ENCODE measurements at regions not wholly inside any gene's neighbourhood (a gene's known extent, or its start where the extent isn't known, plus 50 kb on each side); places are given as distances from the start of the nearest gene placed in this dataset.
"Not testable (repeated sequence)": the region's sequence is repeated elsewhere in the genome, so short reads cannot be mapped to it uniquely, and the experiment has no call there.

DNA sequence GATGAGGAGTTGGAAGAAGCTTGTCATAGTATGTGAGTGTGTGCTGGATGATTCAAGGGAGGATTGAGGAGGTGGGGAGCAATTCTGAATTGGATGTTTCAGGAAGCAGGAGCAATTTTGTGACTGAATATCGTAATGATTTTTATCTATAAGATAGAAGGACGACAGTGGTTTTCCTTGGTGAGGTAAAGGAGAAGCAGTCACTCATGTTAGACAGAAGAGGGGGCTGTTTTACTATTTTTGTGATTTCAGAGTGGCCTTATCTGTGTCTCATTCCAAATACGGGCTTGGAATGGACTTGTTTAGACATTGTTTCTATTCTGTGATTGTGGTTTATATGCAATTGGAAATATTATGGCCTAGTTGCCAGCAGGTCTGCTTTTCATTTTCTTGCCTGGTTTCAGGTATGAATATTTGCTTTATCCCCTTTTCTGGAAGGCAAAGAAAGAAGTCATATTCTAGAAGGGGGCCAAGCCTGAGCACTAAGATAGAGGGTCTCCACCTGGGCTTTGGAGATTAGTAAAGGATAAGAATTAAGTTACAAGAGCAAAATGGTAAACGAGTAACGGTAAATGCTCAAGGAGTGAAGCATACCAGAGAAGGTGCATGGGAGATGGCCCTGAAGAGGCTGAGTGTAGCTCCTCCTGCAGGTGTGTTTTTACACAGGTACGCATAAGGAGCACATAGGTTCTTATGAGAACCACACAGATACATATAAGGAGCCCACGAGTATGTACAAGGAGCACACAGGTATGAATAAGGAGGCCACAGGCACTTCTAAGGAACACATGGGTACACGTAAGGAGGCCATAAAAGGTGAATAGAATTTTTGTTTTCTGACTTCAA lies 124.6 kb upstream of the KCNAB1 start:
- FAIRE-seq: peak; percentile 78

DNA sequence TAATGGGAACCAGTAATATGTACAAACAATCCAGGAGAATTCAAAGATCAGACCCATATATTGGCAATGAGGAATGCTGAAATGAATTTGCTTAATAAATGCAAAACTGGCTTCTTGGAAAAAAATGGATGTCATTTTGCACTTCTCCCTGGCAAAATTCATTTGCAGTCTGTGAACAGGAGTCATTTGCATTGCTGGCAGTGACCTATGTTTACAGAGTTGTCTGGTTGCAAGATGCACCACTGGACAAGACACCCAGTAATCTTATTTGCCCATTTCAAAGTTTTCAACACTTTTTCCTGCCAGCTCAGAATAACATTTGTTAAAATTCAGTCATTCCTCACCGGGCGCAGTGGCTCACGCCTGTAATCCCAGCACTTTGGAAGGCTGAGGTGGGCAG lies 123.5 kb upstream of the KCNAB1 start:
- FAIRE-seq: no peak

DNA sequence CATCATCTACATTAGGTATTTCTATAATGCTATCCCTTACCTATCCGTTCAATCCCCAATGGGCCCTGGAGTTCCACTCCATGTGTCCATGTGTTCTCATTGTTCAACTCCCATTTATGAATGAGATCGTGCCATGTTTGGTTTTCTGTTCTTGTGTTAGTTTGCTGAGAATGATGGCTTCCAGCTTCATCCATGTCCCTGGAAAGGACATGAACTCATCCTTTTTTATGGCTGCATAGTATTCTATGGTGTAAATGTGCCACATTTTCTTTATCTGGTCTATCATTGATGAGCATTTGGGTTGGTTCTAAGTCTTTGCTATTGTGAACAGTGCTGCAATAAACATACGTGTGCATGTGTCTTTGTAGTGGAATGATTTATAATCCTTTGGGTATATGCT lies 122.2 kb upstream of the KCNAB1 start:
- FAIRE-seq: not testable (repeated sequence)

- FAIRE-seq: no peak
Measured at GRCh38 chr3:156005736-156006135, 114.6 kb upstream of the KCNAB1 start.

- no peak for FAIRE-seq
Measured at GRCh38 chr3:156010829-156011228, 109.5 kb upstream of the KCNAB1 start.

DNA sequence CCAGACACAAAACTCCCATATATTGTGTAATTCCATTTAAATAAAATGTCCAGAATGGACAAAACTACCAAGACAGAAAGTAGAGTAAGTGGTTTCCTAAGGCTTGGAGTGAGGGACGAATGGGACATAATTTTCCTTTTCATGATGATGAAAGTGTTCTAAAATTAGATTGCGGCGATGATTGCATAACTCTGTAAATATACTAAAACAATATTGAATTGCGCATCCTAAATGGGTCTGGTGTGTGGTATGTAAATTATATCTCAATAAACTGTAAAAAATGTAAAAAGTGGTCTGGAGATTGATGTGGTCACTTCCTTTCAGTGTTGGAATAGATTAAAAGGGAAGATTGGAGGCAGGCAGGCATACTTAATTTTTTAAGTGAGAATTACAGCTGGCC lies 105.9 kb upstream of the KCNAB1 start:
- FAIRE-seq: no peak

DNA sequence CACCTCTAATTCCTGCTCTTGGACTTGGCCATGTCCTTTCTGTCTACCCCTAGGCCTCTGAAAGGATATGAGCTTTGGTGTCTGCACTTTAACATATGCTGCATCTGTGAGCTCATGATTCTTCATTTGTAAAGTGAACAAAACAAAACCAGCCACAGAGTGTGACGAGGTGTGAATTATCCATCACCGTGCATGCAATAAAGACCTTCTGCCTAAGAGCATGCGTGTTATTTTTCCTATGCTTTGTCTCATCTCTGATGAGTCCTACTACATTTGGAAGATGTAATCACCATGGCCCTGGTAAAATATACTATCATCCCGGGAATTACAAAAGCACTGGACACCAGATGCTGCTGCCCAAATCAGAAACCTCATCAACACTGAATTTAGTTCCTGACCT lies 103.5 kb upstream of the KCNAB1 start:
- no peak for FAIRE-seq

DNA sequence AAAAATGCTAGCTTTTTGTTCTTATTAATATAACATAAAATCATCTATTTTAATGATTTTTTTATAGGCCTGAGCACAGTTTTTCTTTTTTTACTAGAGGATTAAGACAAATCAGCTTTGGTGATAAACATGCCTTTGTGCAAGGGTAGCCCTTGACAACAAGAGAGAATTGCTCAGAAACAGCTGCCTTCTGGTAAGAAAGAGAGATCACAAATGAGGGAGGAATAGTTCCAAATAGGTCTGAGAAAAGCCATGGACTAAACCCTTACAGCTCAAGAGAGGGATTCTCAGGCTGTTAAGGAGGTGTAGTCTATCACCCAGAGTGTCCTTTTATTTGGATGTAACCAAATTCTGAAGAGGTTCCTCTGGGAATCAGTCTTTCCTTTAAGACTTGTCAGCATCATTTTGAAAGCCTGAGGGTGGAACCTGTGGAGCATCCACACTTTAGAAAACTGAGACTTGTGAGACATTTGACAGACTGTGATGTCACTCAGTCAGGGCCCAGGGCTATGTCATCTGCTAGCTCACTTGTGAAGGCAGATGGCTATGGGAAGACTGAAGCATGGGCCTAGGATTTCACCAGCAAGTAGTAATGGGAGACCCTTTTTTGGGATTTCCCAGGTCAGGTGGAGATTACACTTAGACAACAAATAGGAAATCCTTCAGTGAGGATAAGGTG lies 102.9 kb upstream of the KCNAB1 start:
- FAIRE-seq: no peak

- FAIRE-seq: no peak
Measured at GRCh38 chr3:156024904-156025533, 95.4 kb upstream of the KCNAB1 start.

- no peak for FAIRE-seq
Measured at GRCh38 chr3:156029208-156029607, 91.2 kb upstream of the KCNAB1 start.

- FAIRE-seq: no peak
Measured at GRCh38 chr3:156030723-156031122, 89.7 kb upstream of the KCNAB1 start.

DNA sequence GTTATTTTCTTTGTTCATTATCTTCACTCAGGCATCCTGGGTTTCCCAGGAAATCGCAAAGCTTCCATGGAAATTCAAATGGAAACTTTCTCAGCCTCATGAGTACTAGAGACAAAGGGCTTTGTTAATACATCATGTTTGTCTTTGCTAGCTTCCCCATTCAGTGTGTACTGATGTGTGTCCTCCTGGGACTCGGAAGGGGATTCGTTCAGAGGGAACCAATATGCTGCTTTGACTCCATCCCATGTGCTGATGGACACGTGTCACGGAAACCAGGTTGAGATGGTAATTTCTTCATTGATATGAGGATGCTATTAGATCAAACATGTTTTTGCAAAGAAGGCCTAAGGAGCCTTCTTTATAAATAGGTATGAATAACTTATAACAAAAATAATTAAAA lies 87.0 kb upstream of the KCNAB1 start:
- FAIRE-seq: no peak

- FAIRE-seq: no peak
Measured at GRCh38 chr3:156035158-156035557, 85.2 kb upstream of the KCNAB1 start.

- FAIRE-seq: no peak
Measured at GRCh38 chr3:156036258-156037053, 83.9 kb upstream of the KCNAB1 start.

GRCh38 chr3:156037356-156037755 lies 83.0 kb upstream of the KCNAB1 start:
- FAIRE-seq: no peak

DNA sequence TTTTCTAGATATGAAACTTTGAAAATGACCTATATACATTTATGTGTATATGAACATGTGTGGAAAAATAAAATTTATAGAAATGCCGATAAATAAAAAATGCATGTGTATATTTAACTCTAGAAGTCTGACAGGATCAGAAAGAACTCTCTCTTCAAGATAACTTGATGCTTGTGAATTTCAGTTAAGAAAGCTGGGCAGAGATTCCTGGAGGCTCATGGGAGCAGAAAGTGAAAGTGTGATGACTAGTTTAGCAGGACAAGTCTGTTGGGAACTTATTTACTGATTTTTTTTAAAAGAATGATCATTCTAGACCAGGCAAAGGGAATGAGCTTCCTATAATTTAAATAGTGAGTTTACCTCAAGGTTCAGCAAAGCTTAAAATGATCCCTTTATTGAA lies 81.5 kb upstream of the KCNAB1 start:
- no peak for FAIRE-seq

DNA sequence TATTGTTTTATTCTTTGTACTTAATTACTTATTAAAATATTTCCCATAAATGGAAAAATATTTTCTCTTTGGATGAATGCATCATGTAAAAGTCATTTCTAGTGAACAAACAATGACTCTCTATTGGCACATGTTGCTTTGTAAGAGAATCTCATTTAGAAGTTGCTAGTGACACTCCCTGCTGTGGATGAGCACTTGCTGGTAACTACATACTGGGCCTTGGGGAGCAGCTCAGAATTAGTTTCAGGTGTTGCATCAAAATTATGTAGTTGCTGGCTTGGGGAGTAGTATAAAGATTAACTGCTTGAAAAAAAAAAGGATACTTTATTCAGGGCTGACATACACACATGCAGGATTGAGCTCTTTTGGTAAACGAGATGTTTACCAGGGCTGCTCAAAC lies 80.3 kb upstream of the KCNAB1 start:
- FAIRE-seq: no peak

DNA sequence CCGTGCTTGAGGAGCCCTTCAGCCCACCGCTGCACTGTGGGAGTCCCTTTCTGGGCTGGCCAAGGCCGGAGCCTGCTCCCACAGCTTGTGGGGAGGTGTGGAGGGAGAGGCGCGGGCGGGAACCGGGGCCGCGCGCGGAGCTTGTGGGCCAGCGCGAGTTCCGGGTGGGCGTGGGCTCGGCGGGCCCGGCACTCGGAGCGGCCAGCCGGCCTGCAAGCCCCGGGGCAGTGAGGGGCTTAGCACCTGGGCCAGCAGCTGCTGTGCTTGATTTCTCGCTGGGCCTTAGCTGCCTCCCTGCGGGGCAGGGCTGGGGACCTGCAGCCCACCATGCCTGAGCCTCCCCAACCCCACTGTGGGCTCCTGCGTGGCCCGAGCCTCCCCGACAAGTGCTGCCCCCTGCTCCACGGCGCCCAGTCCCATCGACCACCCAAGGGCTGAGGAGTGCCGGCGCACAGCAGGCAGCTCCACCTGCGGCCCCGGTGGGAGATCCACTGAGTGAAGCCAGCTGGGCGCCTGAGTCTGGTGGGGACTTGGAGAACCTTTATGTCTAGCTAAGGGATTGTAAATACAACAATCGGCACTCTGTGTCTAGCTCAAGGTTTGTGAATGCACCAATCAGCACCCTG lies 79.0 kb upstream of the KCNAB1 start:
- not testable (repeated sequence) for FAIRE-seq

DNA sequence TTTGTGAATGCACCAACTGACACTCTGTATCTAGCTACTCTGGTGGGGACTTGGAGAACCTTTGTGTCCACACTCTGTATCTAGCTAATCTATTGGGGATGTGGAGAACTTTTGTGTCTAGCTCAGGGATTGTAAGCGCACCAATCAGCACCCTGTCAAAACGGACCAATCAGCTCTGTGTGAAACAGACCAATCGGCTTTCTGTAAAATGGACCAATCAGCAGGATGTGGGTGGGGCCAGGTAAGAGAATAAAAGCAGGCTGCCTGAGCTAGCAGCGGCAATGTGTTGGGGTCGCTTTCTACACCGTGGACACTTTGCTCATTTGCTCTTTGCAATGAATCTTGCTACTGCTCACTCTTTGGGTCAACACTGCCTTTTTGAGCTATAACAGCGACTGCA lies 78.5 kb upstream of the KCNAB1 start:
- not testable (repeated sequence) for FAIRE-seq

GRCh38 chr3:156043832-156044633 lies 76.3 kb upstream of the KCNAB1 start:
- not testable (repeated sequence) for FAIRE-seq

DNA sequence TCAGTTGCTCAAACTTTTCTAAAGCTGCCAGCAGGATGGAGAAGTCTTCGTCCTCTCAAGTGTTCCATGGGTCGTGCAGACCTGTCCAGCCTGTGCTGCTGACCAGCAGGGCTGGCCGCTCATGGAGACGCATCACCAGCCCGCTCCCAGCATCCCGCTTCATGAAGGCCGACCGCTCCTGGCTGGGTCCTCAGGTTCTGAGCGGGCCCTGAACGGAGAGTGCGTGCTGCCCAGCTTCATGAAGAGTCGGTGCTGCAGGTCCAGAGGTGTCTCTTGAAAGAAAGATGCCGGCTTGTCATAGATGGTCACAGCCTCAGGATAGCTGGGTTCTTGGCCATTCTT lies 75.8 kb upstream of the KCNAB1 start:
- no peak for FAIRE-seq

DNA sequence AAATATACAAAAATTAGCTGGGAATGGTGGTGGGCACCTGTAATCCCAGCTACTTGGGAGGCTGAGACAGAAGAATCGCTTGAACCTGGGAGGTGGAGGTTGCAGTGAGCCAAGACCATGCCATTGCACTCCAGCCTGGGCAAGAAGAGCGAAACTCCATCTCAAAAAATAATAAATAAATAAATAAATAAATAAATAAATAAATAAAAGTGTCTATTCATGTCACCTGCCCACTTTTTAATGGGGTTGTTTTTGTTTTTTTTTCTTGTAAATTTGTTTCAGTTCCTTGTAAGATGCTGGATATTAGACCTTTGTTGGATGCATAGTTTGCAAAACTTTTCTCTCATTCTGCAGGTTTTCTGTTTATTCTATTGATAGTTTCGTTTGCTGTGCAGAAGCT lies 71.9 kb upstream of the KCNAB1 start:
- FAIRE-seq: not testable (repeated sequence)

All from TTC549 (cell line).